SK-N-MC (cell line): ENCODE measurements at regions not wholly inside any gene's neighbourhood (a gene's known extent, or its start where the extent isn't known, plus 50 kb on each side); places are given as distances from the start of the nearest gene placed in this dataset.

ENCODE experiments used
- EZH2 ChIP-seq: fragments of 200-600 bp; sonication (generic); IDR thresholded peaks from one replicate; pipeline ENCODE4 v1.6.1; 2017; ENCODE audit warnings: antibody characterized with exemption
- POLR2AphosphoS5 ChIP-seq: IDR thresholded peaks from 2 replicates; pipeline ENCODE4 v1.6.1; 2012; ENCODE audit warnings: mild to moderate bottlenecking, low read depth, low read length, borderline replicate concordance

DNA sequence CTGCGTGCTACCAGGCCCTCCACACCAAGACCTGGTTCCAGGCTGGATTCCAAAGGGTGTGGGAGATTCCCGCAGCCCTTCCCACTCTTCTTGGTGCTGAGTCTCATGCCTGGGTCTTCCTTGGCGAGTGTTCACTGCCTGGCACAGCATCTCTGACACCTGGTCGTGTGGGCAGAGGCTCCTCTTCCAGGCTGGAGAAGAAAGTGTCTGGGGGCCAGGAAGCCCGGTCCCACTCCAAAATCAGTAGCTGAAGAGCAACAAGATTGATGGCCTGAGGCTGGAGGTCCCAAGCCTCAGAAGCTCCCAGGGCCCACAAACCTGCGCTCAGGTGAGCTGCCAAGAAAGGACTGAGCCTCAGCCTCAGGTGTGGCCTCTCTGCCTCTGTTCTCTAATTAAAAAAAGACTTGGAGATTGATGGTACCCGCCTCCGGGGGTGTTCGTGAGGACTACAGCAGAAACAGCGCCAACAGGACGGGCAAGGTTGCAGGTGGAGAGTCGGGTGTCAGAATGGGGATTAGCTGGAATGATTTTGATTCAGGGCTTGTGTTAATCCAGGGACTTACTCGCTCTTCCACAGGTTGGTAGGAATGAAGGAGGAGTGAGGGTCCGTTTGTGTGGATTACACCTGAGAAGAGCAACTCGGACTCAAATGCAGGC lies 217.5 kb downstream of the TEX29 start:
- TF ChIP-seq POLR2AphosphoS5 (no peak), EZH2 (no peak)
